SK-N-MC (cell line): ENCODE measurements at regions not wholly inside any gene's neighbourhood (a gene's known extent, or its start where the extent isn't known, plus 50 kb on each side); places are given as distances from the start of the nearest gene placed in this dataset.

Source experiments
- DNase-seq: peaks from one replicate; pipeline ENCODE4 v3.0.0-alpha.2; 2011; ENCODE audit warnings: low read depth, low spot score
- H3K27ac ChIP-seq: fragments of 200-600 bp; sonication (generic); 2 replicates; pipeline ENCODE4 v1.5.1; 2016; ENCODE audit warnings: mixed run types
- H3K36me3 ChIP-seq: fragments of 200-600 bp; sonication (generic); 2 replicates; pipeline ENCODE4 v1.6.1; 2017; ENCODE audit warnings: antibody characterized with exemption, low read length, mixed read lengths; ENCODE audit not compliant: insufficient read depth
- H3K4me3 ChIP-seq: fragments of 200-600 bp; sonication (generic); 2 replicates; pipeline ENCODE4 v1.5.1; 2016
- H3K9ac ChIP-seq: fragments of 200-600 bp; sonication (generic); 2 replicates; pipeline ENCODE4 v1.8.0; 2017; ENCODE audit warnings: mixed run types, mixed read lengths; ENCODE audit not compliant: insufficient read length
- H3K9me3 ChIP-seq: fragments of 200-600 bp; sonication (generic); 2 replicates; pipeline ENCODE4 v1.6.1; 2017; ENCODE audit warnings: low read depth, mild to moderate bottlenecking, antibody characterized with exemption, low read length, moderate library complexity, mixed read lengths
- EZH2 ChIP-seq: fragments of 200-600 bp; sonication (generic); IDR thresholded peaks from one replicate; pipeline ENCODE4 v1.6.1; 2017; ENCODE audit warnings: antibody characterized with exemption
- FOXP2 ChIP-seq: optimal IDR thresholded peaks from 2 replicates; pipeline ENCODE3; 2011; ENCODE audit warnings: mild to moderate bottlenecking, moderate library complexity; ENCODE audit not compliant: insufficient read depth; ENCODE audit errors: extremely low read length, control extremely low read depth
- POLR2AphosphoS5 ChIP-seq: IDR thresholded peaks from 2 replicates; pipeline ENCODE4 v1.6.1; 2012; ENCODE audit warnings: mild to moderate bottlenecking, low read depth, low read length, borderline replicate concordance

GRCh38 chr18:67007999-67008398, 404.1 kb upstream of the CDH19 start:
- Histone ChIP-seq H3K36me3 (no peaks in the 10 kb centered on the region), H3K9ac (no peak overlapping the region), H3K4me3 (no peak overlapping the region), H3K9me3 (no peaks in the 10 kb centered on the region), H3K27ac (no peak overlapping the region)
- TF ChIP-seq EZH2 = no peak
- no peak for TF ChIP-seq POLR2AphosphoS5
- TF ChIP-seq FOXP2 = no peak
- no peak for DNase-seq

GRCh38 chr18:67007085-67007484, 403.2 kb upstream of the CDH19 start:
- no peak overlapping the region for H3K9ac ChIP-seq
- TF ChIP-seq FOXP2 = no peak
- TF ChIP-seq POLR2AphosphoS5 = no peak

GRCh38 chr18:67001052-67001451, 397.2 kb upstream of the CDH19 start:
- Histone ChIP-seq H3K9me3 (no peaks in the 10 kb centered on the region), H3K4me3 (no peak overlapping the region), H3K9ac (no peak overlapping the region), H3K36me3 (no peaks in the 10 kb centered on the region), H3K27ac (no peak overlapping the region)
- TF ChIP-seq POLR2AphosphoS5 = no peak
- TF ChIP-seq FOXP2 = no peak
- no peak for TF ChIP-seq EZH2
- DNase-seq = no peak

More at GRCh38 chr18:67007085-67007484, 403.2 kb upstream of the CDH19 start:
- no peaks in the 10 kb centered on the region for H3K36me3 ChIP-seq
- DNase-seq = peak; percentile 28
- H3K27ac ChIP-seq = no peak overlapping the region; the same call in 1 of the 2 replicates
- H3K4me3 ChIP-seq = peak overlapping the region; percentile 4; the same call in 1 of the 2 replicates
- H3K9me3 ChIP-seq = no peaks in the 10 kb centered on the region

GRCh38 chr18:66999003-66999402, 395.1 kb upstream of the CDH19 start:
- no peak overlapping the region for H3K27ac ChIP-seq
- H3K36me3 ChIP-seq = no peaks in the 10 kb centered on the region
- no peak overlapping the region for H3K4me3 ChIP-seq
- no peak for DNase-seq
- no peak overlapping the region for H3K9ac ChIP-seq
- TF ChIP-seq POLR2AphosphoS5 (no peak), EZH2 (no peak)
- H3K9me3 ChIP-seq = no peaks in the 10 kb centered on the region

- TF ChIP-seq FOXP2 (no peak), POLR2AphosphoS5 (no peak), EZH2 (no peak)
- Histone ChIP-seq H3K36me3 (no peaks in the 10 kb centered on the region), H3K4me3 (no peak overlapping the region), H3K9ac (no peak overlapping the region), H3K9me3 (no peaks in the 10 kb centered on the region), H3K27ac (no peak overlapping the region)
- DNase-seq = no peak
Observed at GRCh38 chr18:66995270-66995669, 391.4 kb upstream of the CDH19 start.

GRCh38 chr18:66994790-66995189, 390.9 kb upstream of the CDH19 start:
- no peak overlapping the region for H3K4me3 ChIP-seq
- DNase-seq = no peak
- no peaks in the 10 kb centered on the region for H3K9me3 ChIP-seq
- TF ChIP-seq FOXP2 = no peak
- TF ChIP-seq POLR2AphosphoS5 = no peak
- TF ChIP-seq EZH2 = no peak
- no peak overlapping the region for H3K27ac ChIP-seq
- no peaks in the 10 kb centered on the region for H3K36me3 ChIP-seq
- no peak overlapping the region for H3K9ac ChIP-seq

- no peak overlapping the region for H3K9ac ChIP-seq
- H3K9me3 ChIP-seq = no peaks in the 10 kb centered on the region
- DNase-seq = no peak
Observed at GRCh38 chr18:66993492-66993891, 389.6 kb upstream of the CDH19 start.

GRCh38 chr18:66990909-66991308, 387.0 kb upstream of the CDH19 start:
- Histone ChIP-seq H3K36me3 (no peaks in the 10 kb centered on the region), H3K9me3 (no peaks in the 10 kb centered on the region), H3K4me3 (no peak overlapping the region), H3K9ac (no peak overlapping the region), H3K27ac (no peak overlapping the region)
- TF ChIP-seq POLR2AphosphoS5 = no peak
- no peak for TF ChIP-seq FOXP2
- TF ChIP-seq EZH2 = no peak
- DNase-seq = no peak

More at GRCh38 chr18:66993492-66993891, 389.6 kb upstream of the CDH19 start:
- Histone ChIP-seq H3K4me3 (no peak overlapping the region), H3K27ac (no peak overlapping the region), H3K36me3 (no peaks in the 10 kb centered on the region)
- no peak for TF ChIP-seq FOXP2
- TF ChIP-seq POLR2AphosphoS5 = no peak
- no peak for TF ChIP-seq EZH2

- DNase-seq = peak; percentile 61
- Histone ChIP-seq H3K9me3 (no peaks in the 10 kb centered on the region), H3K4me3 (no peak overlapping the region), H3K27ac (peak overlapping the region; percentile 57; the same call in 1 of the 2 replicates), H3K36me3 (no peaks in the 10 kb centered on the region), H3K9ac (no peak overlapping the region)
- no peak for TF ChIP-seq POLR2AphosphoS5
Observed at GRCh38 chr18:66979009-66979408, 375.1 kb upstream of the CDH19 start.
